CD4-positive, alpha-beta T cell treated with Interferon gamma for 1 hour (primary cell): ENCODE measurements at regions not wholly inside any gene's neighbourhood (a gene's known extent, or its start where the extent isn't known, plus 50 kb on each side); places are given as distances from the start of the nearest gene placed in this dataset.

Experiments used
- DNase-seq: peaks from one replicate; pipeline ENCODE4 v3.0.0-alpha.2; 2020

DNA sequence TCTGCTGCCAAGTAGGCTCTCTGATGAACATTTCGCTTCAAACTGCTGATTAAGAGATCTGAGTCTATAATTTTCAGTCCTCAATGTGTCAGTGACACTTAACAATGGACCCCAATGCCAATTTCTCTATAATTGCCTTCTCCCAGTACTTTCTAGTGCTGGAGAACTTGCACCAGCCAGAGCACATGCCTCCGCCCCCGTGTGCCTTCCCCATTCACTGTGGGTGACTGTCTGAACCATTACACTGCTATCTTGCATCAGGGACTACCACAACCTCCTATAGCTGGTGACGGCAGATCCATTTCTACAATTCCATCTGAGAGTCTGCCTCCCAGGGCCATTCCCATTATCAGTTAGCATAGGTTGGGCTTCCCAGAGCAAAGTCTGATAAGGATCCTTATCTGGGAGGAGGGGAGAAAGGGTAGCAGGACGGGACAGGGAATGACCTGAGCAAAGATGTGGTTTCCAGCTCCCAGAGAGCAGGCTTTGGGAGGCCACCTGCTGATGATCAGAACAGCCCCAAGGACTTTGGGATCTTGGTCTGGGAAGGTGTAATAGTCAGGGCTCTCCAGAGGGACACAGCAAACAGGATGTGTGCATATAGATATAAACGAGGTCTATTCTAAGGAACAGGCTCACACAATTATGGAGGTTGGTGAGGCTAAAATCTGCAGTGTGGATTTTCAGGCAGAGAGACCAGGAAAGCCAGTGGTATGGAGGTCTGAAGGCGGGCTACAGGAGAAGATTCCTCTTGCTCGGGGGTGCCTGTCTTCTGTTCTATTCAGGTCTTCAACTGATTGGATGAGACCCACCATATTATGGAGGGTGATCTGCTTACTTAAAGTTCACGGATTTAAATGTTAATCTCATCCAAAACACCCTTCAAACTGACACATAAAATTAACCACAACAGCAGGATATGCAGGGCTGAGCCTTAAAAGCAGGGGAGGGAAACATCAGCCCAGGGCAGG, 238.2 kb downstream of the PTPRU start:
- no peak for DNase-seq

DNA sequence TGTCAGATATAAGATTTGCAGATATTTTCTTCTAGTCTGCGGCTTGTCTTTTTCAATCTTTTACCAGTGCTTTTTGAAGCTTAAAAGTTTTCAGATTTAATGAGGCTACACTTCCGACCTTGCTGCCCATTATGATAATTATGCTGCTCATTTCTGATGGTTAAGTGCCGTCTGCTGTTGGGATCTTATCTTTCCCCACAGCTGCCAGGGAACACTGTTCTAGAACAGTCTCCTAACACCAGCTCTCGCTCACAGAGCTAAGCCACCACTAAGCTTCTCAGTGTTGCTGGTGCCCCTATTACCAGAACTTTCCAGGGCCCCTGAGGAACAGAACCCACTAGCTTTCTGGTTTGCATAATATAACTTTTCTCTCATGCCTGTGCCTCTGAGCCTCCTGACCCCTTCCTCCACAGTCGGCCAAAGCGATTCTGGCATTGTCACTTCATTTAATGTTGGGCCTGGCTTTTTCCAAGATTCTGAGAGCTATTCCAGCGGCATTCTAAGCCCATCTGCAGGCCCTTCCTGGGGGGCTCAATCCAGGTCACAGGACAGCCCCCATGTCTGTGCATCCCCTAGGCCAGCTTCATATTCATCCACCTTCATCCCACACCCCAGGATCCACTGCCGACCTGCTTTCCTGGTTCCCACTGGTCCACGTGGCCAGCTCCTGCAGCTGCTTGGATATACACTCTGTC, 237.0 kb downstream of the PTPRU start:
- DNase-seq, result no peak

DNA sequence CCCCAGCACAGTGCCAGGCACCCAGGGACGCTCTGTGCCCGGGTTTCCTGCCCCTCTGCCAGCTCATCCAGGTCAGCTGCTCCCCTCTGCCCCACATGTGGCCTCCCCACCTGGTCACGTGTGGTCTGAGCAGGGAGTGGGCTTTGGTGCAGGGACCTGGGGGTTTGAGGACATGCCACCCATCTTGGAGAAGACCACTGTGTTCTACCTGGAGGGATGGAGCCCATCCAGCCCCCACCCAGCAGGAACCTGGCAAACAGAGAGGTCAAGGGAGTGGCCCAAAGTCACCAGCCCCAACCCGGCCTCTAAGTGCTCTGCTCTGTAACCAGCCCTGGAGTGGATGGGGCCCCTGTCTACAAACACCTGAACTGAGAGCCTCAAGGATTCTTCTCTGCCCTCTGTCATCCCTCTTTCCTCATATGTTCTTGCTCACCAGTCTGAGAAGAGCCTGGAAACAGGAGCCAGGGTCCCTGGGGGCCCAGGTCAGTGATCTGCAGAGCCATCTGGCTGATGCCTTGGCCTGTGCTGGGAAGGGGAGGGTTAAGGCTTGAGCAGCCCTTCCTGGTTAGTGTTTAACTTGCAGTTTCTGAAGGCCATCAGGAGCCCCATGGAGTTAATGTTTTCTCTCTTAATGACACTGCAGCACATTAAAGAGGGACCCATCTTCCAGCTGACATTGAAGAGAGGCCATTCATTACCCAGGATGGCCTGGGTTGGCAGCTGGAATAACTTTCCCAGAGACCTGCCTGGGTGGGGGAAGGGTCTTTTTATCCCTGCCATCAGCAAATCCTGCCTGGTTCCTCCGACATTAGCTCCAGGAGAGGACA, 235.4 kb downstream of the PTPRU start:
- no peak for DNase-seq

DNA sequence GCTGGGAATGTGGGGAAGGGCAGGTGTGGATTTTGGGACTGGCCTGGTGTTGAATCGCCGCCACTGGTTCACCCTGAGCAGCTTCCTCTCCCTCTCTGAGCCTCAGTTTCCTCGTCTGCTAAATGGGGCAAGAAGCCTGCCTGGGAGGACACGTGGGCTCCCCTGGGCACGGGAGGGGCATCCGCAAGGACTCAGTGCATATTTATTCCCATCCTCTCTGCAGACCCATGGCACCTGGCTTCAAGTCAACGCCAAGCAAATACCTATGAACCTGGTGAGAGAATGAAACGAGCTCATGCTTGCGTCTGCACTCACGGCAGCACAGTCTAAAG, 234.4 kb downstream of the PTPRU start:
- no peak for DNase-seq

DNA sequence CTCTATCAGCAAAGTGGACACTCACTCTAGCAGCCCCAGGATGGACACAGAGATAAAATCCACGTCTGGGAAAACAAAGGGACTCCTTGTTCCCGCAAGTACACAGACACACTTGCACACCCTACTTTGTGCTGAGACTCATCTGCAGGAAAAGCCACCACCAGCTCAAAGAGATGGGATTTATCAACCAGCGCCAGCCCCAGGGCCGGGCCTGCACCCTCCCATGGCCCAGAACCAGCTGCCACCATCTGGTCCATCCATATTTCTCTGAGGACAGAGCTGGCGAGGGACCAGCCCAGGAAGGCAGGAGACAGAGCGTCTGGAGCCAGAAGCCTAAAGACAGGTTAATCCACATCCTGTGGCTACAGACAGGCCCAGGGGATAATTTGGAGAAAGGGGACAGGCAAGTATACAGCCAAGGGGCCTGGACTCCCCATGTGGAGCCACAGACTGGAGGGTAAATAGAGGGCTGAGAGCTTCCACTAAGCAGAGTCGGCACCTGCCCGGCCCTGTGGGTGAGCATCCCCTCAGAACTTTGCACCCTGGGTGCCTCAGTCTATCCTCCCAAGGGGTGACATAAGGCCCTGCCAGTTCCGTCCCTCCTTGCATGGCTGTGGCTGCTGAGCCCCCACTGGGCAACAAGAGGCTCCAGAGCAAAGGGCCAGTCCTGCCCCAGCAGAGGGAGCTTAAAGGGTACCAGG, 233.9 kb downstream of the PTPRU start:
- DNase-seq, result no peak

DNA sequence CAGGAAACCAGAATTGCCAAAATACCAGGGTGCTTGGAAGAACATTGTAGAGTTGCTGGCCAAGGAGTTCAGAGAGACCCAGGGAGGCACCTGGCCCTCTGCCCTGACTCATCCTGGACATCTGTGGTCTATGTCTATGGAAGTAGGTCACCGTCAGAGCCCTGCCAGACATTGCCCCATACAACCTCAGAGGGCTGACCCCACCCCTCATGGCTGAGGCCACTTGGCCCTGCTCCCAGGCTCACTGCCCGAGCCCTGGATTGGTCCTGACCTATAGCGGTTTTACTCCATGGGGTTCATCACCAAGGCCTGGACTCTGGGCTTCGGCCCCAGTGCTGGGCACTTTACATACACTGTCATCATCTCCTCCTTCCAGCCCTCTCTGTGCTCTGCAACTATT, 233.1 kb downstream of the PTPRU start:
- DNase-seq, result no peak

DNA sequence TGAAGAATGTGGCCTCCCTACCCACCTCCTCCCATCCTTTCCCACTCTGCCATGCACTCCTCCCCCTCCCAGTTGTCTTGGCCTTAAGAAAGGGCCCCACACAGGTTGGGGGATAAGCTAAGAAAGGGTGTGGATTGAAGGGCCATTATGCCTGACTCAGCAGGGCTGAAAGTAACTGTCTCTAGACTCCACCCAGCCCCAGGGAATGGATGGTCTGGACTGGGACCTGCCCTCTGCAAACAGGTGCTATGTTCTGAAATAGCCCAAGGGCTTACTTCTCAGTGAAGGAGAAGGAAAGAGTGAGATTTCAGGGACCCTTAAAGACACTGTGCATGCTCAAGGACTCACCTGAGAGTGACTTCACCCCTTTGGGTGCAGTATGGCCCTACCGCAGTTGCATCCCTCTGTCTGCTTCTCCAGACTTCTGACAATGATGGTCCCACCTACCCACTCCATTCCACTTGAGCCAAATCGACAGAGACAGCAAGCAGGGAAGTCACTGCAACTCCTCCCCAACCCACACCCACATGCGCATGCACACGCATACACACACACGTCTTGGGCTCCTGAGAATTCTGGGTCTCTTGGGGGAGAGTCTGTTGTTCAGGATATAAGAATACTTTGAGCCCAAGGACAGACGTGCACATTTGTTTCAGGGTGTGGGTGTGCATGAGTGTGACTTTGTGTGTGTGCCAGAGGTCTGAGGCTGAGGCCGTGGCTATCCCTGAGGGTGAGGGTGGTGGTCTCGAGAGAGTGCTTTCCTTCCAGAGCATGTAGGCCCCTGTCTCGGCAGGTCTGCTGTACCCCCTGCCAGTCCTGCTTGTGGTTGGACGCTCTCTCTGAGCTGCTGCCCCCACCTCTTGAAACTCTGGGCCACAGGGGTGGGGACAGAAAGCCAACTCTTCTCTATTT, 231.9 kb downstream of the PTPRU start:
- DNase-seq, result no peak

DNA sequence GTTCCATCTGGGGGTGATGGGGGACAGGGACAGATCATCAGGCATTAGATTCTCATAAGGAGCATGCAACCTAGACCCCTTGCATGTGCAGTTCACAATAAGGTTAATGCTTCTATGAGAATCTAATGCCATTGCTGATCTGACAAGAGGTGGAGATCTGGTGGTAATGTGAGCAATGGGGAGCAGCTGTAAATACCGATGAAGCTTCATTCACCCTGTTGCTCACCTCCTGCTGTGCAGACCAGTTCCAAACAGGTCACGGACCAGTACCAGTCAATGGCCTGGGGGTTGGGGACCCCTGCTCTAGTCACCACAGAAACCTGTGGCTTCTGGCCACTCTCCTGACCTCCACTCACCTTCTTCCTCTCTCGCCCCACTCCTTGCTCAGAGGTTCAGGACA, 229.9 kb downstream of the PTPRU start:
- DNase-seq, result no peak

DNA sequence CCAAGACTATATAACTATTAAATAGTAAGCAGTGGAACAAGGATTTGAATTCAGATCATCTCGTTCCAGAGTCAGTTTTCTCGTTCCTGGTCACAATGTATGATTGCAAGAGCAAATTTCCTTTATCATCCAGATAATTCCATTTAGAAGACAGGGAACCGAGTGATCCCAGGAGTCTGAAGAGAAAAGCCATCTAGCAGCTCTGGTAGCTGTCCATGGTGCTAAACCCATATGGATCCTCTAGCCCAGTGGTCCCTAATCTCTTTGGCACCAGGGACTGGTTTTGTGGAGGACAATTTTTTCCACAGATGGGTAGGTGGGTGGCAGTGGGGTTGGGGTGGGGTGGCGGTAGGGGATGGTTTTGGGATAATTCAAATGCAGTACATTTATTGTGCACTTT, 229.4 kb downstream of the PTPRU start:
- DNase-seq, result no peak

DNA sequence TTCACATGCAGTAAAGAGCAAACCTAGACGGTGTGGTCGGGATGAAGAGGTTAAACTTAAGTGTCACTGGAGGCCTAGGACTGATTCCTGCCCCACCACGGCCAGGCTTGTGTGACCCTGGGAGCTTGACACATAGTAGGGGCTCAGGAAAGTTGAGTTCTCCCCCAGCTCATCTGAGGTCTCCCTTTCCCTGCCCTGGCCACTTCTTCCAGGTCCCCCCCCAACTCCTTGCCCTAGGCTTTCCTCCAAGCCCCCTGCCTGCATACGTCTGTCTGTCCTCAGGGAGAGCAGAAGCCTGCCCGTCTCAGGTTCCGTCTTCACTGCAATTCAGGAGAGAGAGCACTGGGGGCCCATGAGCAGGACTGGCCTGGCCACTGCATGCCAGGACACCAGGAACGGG, 225.8 kb downstream of the PTPRU start:
- no peak for DNase-seq

DNA sequence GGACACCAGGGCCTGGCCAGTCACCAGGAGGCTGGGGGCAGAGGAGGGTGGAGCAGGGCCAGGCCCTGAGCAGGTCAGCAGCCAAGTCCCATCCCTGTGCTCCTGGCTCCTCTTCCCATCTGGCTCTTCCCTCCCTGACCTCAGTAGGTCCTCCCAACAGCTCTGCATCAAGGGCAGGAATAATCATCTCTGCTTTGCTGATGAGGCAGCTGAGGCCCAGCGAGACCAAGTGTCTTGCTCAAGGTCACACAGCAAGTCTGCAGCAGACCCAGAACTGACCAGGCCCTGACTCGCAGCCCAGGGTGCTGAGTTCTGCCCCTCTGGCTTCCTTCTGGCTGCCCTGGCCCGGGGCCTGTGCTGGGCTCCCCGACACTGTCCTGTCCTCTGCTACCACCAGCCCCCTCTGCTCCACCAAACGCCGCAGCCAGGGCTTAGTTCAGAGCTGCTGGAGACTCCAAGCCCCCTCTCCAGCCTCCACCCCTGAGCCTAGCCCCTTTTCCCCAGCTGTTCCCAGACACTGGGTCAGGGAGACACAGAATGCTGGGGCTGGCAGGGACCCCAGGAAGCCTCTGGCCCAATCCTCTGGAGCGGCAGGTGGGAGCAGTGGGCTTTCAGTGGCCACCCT, 224.9 kb downstream of the PTPRU start:
- DNase-seq, result no peak

DNA sequence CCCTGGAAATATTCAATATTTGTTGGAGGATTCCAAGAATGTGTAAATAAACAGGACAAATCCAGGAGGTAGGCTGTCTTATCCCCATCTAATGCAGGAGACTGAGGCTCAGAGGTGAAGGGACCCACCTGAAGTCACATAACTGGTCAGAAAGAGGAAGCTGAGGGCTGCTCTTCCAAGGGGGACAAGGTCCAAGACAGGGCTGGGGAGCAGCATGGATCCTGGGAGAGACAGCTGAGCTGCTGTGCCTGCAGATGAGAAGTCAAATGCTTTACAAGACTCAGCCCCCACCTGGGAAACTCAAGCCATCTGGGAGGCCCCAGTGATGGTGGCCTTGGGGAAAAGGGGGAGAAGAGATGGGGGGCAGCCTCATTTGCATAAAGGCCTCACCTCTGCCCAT, 224.4 kb downstream of the PTPRU start:
- DNase-seq, result no peak

DNA sequence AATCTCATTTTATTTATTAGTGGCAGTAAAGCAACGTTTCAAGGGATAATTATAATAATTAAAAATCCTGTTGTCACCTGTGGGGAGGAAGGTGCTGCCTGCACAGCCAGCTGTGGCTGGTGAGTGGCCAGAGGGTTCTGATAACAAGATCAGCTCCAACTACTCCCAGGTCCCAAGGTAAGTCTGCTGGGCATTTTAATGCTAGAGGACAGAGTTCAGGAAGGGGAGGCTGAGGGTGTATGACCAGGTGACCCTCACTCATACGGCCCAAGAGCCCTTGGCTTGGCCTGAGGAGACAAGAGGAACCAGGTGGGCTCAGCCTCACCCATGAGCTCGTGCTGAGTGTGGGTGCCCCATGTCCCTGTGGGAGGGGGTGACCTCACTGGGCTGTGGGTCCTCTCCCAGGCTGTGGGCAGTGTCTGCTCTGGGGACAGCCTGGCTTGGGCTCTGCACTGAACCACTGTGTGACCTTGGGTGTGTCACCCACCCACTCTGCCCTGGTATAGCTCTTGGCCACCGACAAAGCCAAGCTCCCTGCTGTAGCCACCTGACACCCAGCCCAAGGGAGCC, 223.8 kb downstream of the PTPRU start:
- no peak for DNase-seq

DNA sequence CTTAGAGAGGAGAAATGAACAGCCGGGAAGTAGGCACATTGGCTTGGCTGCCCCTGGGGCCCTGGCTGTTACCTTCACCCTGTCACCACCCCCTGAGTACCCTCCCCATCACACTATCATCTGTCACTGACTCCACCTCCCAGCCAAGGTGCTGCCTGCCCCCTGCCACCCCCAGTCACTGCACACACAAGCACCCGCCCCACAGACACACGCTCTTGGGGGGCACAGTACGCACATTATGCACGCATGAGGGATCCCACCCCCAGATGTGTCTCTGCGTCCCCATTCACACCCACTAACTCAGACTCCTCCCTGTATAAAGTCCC, 223.3 kb downstream of the PTPRU start:
- no peak for DNase-seq

DNA sequence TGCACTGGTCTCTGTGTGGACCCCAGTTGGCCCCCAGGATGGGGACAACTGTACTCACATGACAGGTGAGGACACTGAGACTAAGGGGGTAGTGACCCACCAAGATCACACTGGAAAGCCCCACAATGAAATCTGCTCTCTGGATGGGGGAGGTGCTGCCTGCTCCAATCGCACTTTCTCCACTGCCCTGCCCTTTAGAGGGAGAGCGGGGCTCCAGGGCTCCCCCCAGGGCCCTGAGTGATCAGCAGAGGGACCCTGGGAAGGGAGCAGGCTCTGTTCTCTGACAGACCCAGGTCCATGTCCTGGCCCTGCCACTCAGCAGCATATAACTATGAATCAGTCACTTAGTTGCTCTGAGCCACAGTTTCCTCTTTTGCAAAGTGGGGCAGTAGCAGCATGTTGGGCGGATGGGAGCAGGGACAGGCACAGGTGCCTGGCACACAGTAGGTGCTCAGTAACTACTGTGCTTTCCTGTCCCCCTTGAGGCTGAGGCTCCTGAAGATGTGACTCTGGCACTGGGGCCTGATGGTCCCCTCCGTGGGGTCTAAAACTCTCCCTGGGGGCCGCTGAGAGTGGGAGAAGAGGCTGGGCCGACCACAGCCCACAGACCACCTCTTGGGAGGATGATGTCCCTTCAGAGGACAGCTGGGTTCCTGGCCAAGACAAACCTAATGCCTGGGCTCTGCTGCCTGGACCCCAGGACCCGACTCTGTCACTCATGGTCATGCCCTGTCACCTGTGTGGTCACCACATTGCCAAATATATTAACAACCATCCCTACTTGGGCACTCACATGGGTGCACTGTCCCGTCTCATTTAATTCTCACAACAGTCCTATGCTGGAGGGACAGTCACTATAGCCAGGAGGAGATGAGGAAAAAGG, 222.7 kb downstream of the PTPRU start:
- DNase-seq, result no peak

DNA sequence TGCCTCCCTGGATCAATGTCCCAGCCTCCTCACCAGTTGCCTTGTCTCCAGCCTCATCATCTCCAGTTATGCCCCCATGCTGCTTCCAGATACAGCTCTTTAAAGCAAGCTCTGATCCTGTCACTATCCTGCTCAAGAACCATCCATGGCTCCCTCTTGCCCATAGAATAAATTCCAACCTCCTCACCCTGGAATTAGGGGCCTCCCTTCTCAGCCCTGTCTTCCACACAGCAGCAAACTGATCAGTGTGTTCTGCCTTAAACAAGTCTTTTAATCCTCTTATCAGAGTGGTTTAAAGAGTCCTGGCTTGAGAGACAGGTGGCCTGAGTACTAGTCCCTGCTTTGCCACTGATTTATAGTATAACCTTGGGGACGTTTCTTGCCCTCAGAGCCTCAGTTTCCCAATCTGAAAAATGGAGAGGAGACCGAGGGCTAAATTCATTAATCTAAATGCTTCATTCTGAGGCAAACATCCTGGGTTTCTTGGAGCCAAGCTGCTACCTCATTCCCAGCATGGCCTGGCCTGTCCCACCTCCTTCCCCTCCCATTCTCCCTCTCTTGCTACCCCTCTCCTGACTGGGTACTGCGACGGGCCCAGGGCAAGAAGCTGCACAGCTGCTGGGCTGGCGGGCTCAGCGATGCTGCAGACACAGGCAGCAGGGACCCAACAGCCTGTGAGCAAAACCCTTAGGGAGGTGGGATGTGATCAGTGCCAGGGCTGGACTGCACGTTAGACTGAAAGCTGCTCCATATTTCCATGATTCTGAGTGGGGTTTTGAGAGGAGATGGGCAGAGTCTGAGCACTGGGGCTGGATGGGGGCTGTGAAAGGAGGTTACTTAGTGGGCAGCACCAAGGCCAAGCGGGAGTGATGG, 221.4 kb downstream of the PTPRU start:
- DNase-seq, result no peak

DNA sequence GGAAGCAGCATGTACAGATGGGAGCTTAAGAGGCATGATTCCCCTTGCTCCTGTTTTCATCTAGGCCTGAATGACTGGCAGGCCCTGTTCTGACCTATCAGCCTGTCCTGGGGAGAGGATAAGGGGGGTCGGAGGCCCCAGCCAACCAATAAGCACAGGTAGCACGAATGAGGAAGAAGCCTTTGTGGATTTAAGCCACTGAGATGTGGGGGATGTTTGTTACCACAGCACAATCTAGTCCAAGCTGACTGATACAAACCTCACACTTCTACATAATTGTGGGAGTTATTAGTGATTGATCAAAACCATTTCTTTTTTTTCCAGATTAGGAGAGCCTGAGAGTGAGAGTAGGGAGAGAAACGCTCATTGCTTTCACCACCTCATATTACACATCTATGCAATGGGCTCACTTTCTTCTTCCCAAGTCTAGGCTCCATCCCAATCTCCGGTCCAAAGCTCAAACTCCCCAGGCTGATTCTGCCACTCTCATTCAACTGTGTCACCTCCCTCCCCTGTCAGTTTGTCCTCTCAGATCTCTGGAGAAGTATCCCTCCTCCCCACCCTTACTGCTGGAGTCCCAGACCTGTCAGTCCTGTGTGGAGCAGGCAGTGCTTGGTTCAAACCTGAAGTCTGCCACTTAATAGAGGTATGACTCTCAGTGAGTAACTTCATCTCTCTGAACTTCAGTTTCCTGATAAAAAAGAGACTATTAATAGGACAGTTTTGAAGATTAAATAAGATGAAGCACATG, 220.5 kb downstream of the PTPRU start:
- no peak for DNase-seq

DNA sequence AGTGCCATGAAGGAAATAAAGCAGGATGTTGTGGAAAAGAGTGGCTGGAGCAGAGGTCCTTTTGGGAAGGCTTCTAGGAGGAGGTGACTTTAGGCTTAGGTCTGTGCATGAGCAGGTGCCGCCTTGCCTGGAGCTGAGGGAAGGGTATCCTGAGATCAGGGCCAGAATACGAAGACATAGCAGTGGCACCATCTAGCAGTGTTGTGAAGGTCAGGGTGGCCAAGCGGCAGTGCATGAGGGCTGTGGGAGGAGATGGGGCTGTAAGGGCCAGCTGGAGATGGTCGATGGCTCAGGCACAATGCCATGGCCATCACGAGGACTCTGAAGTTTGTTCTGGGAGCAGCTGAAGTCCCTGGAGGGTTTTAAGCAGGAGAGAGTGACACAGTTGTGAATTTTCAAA, 219.5 kb downstream of the PTPRU start:
- no peak for DNase-seq
